ENCODE measurements at regions not wholly inside any gene's neighbourhood (a gene's known extent, or its start where the extent isn't known, plus 50 kb on each side); places are given as distances from the start of the nearest gene placed in this dataset.

GRCh38 chr17:77830816-77831473, 127.6 kb upstream of the TNRC6C start:
- Histone ChIP-seq H2AK5ac (ENCODE audit: low read depth, low read length) (no peak overlapping the region), H3K23ac (ENCODE audit: insufficient read length) (no peak overlapping the region), H3K4me3 (ENCODE audit: extremely low read depth in 1 of 4, insufficient read depth in 2 of 4, low read depth in 3 of 4, low read length in 4 of 4) (no peak overlapping the region), H4K91ac (replicated peaks; ENCODE audit: insufficient read length, low read length) (peak overlapping the region; percentile 12), H3K27me3 (replicated peaks in 1 of 4; ENCODE audit: control insufficient read depth in 3 of 4, extremely low read depth in 1 of 4, insufficient read depth in 3 of 4, low read length in 3 of 4) (no peaks in the 10 kb centered on the region), H3K4ac (replicated peaks; ENCODE audit: insufficient read length, low read depth, low read length) (no peak overlapping the region), H4K5ac (ENCODE audit: insufficient read length, low read depth, low read length) (no peak overlapping the region), H3K4me1 (replicated peaks in 1 of 4; ENCODE audit: control insufficient read depth in 3 of 4, insufficient read depth in 4 of 4, low read length in 3 of 4) (peaks cover 0 to 36% (median 23%) of the 10 kb centered on the region in 4 experiments; a peak in 6 of 7 replicates), H2BK120ac (replicated peaks; ENCODE audit: low read depth, low read length) (no peak overlapping the region), H2AFZ (ENCODE audit: low read length) (no peak overlapping the region), H3K27ac (ENCODE audit: low read depth, low read length) (no peak overlapping the region), H3K56ac (replicated peaks; ENCODE audit: insufficient read length, low read depth, low read length) (no peak overlapping the region), H3K36me3 (ENCODE audit: control insufficient read depth in 2 of 4, insufficient read depth in 4 of 4, low read length in 3 of 4) (no peaks in the 10 kb centered on the region), H3K23me2 (ENCODE audit: low read depth, low read length) (no peaks in the 10 kb centered on the region; the same call in 1 of the 2 replicates), H3K14ac (ENCODE audit: insufficient read length) (no peak overlapping the region), H3K4me2 (ENCODE audit: insufficient read depth in 1 of 2, low read depth in 2 of 2, low read length in 2 of 2) (no peak overlapping the region), H3K9me3 (ENCODE audit: insufficient read depth in 2 of 2, low read depth in 1 of 2, low read length in 1 of 2) (no peaks in the 10 kb centered on the region), H3K9ac (replicated peaks in 1 of 4; ENCODE audit: extremely low read depth in 1 of 4, low read depth in 3 of 4, low read length in 3 of 4) (no peak overlapping the region), H2BK20ac (ENCODE audit: low read length) (peak overlapping the region; percentile 25; the same call in 1 of the 2 replicates), H3K18ac (ENCODE audit: extremely low read depth, low read length) (0 out of 2 replicates have a peak overlapping the region, but pooled peaks have one; percentile 27), H2BK15ac (ENCODE audit: low read length) (peak overlapping the region; percentile 95; the same call in 1 of the 2 replicates), H4K8ac (ENCODE audit: extremely low read depth, insufficient read depth, low read length) (peak overlapping the region; percentile 40; the same call in 1 of the 2 replicates), H3K79me2 (ENCODE audit: control insufficient read depth in 1 of 2, insufficient read depth in 2 of 2, low read length in 2 of 2) (no peaks in the 10 kb centered on the region), H2BK12ac (ENCODE audit: low read depth, low read length) (peak overlapping the region; percentile 6; the same call in 1 of the 2 replicates), H3K79me1 (ENCODE audit: low read depth, low read length) (no peaks in the 10 kb centered on the region), H4K20me1 (replicated peaks in 1 of 2; ENCODE audit: control insufficient read depth in 1 of 2, insufficient read depth in 2 of 2, low read length in 2 of 2) (no peaks in the 10 kb centered on the region), H2BK5ac (ENCODE audit: low read depth, low read length) (no peak overlapping the region)
- no peak for FAIRE-seq
- DNase-seq (ENCODE audit: low read depth in 1 of 2, low spot score in 2 of 2) = no peak
- CTCF ChIA-PET (ENCODE audit: partially characterized antibody) = interaction anchor here (1.0 kb wide), 1 partner anchor 84 kb away, joined by 3 read pairs; no protein-coding TSS in a partner anchor
- TF ChIP-seq BACH1 (IDR thresholded peaks at IDR 0.05; ENCODE audit: low read length) = no peak
- TF ChIP-seq TEAD4 (IDR thresholded peaks at IDR 0.05; ENCODE audit: low read depth, low read length) = no peak
- TF ChIP-seq CHD2 (IDR thresholded peaks at IDR 0.05; ENCODE audit: low read length) = no peak
- no peak for TF ChIP-seq FOSL1 (IDR thresholded peaks at IDR 0.05; ENCODE audit: insufficient read depth, low read depth, low read length)
- TF ChIP-seq JUND (IDR thresholded peaks at IDR 0.05; ENCODE audit: low read length) = no peak
- TF ChIP-seq JUN (IDR thresholded peaks at IDR 0.05; ENCODE audit: low read depth, low read length) = no peak
- no peak for TF ChIP-seq GTF2F1 (IDR thresholded peaks at IDR 0.05; ENCODE audit: borderline replicate concordance, low read depth, low read length)
- TF ChIP-seq KDM5A (IDR thresholded peaks at IDR 0.05; ENCODE audit: low read length) = no peak
- no peak for TF ChIP-seq POU5F1 (IDR thresholded peaks at IDR 0.05; ENCODE audit: low read depth, low read length)
- POLR2A ChIA-PET (ENCODE audit: partially characterized antibody) = no interaction called here
- 86% methylated on average over 14 of the region's 17 CpGs; no CpG with 5 or more reads in 1 of the 2 experiments for WGBS, 2 experiments (ENCODE audit: extremely low coverage in 1 of 2, insufficient coverage in 1 of 2, insufficient read length in 1 of 2, insufficient replicate concordance in 2 of 2, low coverage in 1 of 2, low lambda C conversion rate in 2 of 2, missing lambda C conversion rate in 1 of 2)
